Brain microvascular endothelial cell (primary cell): ENCODE measurements at regions not wholly inside any gene's neighbourhood (a gene's known extent, or its start where the extent isn't known, plus 50 kb on each side); places are given as distances from the start of the nearest gene placed in this dataset.

Experiments used
- DNase-seq: peaks from one replicate; pipeline ENCODE4 v3.0.0-alpha.2; 2020
- H3K27ac ChIP-seq: fragments of 250-450 bp; sonication (Bioruptor Pico); 2 replicates; pipeline ENCODE4 v1.5.1; 2020; ENCODE audit warnings: mild to moderate bottlenecking, moderate library complexity
- H3K27me3 ChIP-seq: fragments of 250-450 bp; sonication (Bioruptor Pico); replicated peaks from 2 replicates; pipeline ENCODE4 v1.5.1; 2020; ENCODE audit warnings: mild to moderate bottlenecking
- H3K36me3 ChIP-seq: fragments of 250-450 bp; sonication (Bioruptor Pico); replicated peaks from 2 replicates; pipeline ENCODE4 v1.5.1; 2020; ENCODE audit warnings: mild to moderate bottlenecking
- H3K4me3 ChIP-seq: 2 replicates; pipeline ENCODE4 v1.5.1; 2011; ENCODE audit warnings: low read depth, mild to moderate bottlenecking, control low read depth, low read length, moderate library complexity
- CTCF ChIP-seq: IDR thresholded peaks from 2 replicates; pipeline ENCODE4 v1.5.1; 2011; ENCODE audit warnings: low read depth, mild to moderate bottlenecking, moderate library complexity, low read length, control low read depth, inconsistent platforms; ENCODE audit errors: missing control alignments
- in situ Hi-C: cut with HindIII; loops from 2 replicates; pipeline ENCODE4 v1.10.0; 2017; ENCODE audit warnings: low sequenced_read_pairs, low pct_ligation_motif_present

GRCh38 chr15:95709959-95710695, 620.4 kb upstream of the NR2F2 start:
- Histone ChIP-seq H3K36me3 (no peaks in the 10 kb centered on the region), H3K27me3 (no peaks in the 10 kb centered on the region), H3K27ac (no peak overlapping the region), H3K4me3 (no peak overlapping the region)
- no peak for DNase-seq
- in situ Hi-C loops: no loop called here
- TF ChIP-seq CTCF: no peak

GRCh38 chr15:95712785-95713184, 617.7 kb upstream of the NR2F2 start:
- in situ Hi-C loops: no loop called here
- H3K27me3 ChIP-seq: no peaks in the 10 kb centered on the region
- no peaks in the 10 kb centered on the region for H3K36me3 ChIP-seq
- H3K27ac ChIP-seq: no peak overlapping the region
- TF ChIP-seq CTCF: no peak
- no peak overlapping the region for H3K4me3 ChIP-seq
- DNase-seq: no peak

GRCh38 chr15:95713324-95713723, 617.2 kb upstream of the NR2F2 start:
- H3K4me3 ChIP-seq: no peak overlapping the region
- TF ChIP-seq CTCF: no peak
- in situ Hi-C loops: no loop called here
- H3K36me3 ChIP-seq: no peaks in the 10 kb centered on the region
- H3K27ac ChIP-seq: no peak overlapping the region
- no peaks in the 10 kb centered on the region for H3K27me3 ChIP-seq
- no peak for DNase-seq

- Histone ChIP-seq H3K4me3 (no peak overlapping the region), H3K27me3 (no peaks in the 10 kb centered on the region), H3K27ac (no peak overlapping the region), H3K36me3 (no peaks in the 10 kb centered on the region)
- no peak for DNase-seq
- TF ChIP-seq CTCF: no peak
- in situ Hi-C loops: no loop called here
Observed at GRCh38 chr15:95715116-95715903, 615.2 kb upstream of the NR2F2 start.

GRCh38 chr15:95715906-95716656, 614.4 kb upstream of the NR2F2 start:
- Histone ChIP-seq H3K27me3 (no peaks in the 10 kb centered on the region), H3K36me3 (no peaks in the 10 kb centered on the region), H3K4me3 (no peak overlapping the region), H3K27ac (no peak overlapping the region)
- DNase-seq: no peak
- in situ Hi-C loops: no loop called here
- no peak for TF ChIP-seq CTCF
